ENCODE measurements at regions not wholly inside any gene's neighbourhood (a gene's known extent, or its start where the extent isn't known, plus 50 kb on each side); places are given as distances from the start of the nearest gene placed in this dataset.

GRCh38 chr18:60010984-60011383, 111.2 kb downstream of the PMAIP1 start:
- no peak overlapping the region for H3K9ac ChIP-seq (ENCODE audit: insufficient read depth, low read length)
- H3K27ac ChIP-seq (ENCODE audit: insufficient read depth, low read length) = no peak overlapping the region
- TF ChIP-seq CTCF (conservative IDR thresholded peaks at IDR 0.05 in 1 of 2, IDR thresholded peaks at IDR 0.05 in 1 of 2; ENCODE audit: low read depth in 1 of 2, low read length in 2 of 2) (no peak), EZH2 (IDR thresholded peaks at IDR 0.05; ENCODE audit: low read length, missing control alignments) (no peak)
- H3K27me3 ChIP-seq (ENCODE audit: control insufficient read depth, insufficient read depth, low read length) = no peaks in the 10 kb centered on the region
- no peaks in the 10 kb centered on the region for H3K9me3 ChIP-seq (ENCODE audit: control insufficient read depth, insufficient read depth, low read depth, low read length)
- no peak overlapping the region for H3K4me3 ChIP-seq (replicated peaks in 1 of 4; ENCODE audit: control extremely low read depth in 1 of 4, insufficient read depth in 1 of 4, low read depth in 3 of 4, low read length in 4 of 4)
- H4K20me1 ChIP-seq (ENCODE audit: control insufficient read depth, extremely low read depth, insufficient read depth, low read length) = no peaks in the 10 kb centered on the region
- no peak overlapping the region for H3K4me2 ChIP-seq (ENCODE audit: extremely low read depth, insufficient read depth, low read length)
- no peaks in the 10 kb centered on the region for H3K36me3 ChIP-seq (ENCODE audit: control insufficient read depth, insufficient read depth, low read length)
- no peaks in the 10 kb centered on the region for H3K4me1 ChIP-seq (ENCODE audit: control insufficient read depth, extremely low read depth, insufficient read depth, low read length)
- DNase-seq (ENCODE audit: low read depth in 2 of 2) = no peak
- H3K79me2 ChIP-seq (ENCODE audit: control insufficient read depth, insufficient read depth, low read length) = no peaks in the 10 kb centered on the region
- no peak overlapping the region for H2AFZ ChIP-seq (ENCODE audit: low read length)

- H3K27me3 ChIP-seq (ENCODE audit: control insufficient read depth, insufficient read depth, low read length) = no peaks in the 10 kb centered on the region
- H3K9ac ChIP-seq (ENCODE audit: insufficient read depth, low read length) = no peak overlapping the region
- H2AFZ ChIP-seq (ENCODE audit: low read length) = no peak overlapping the region
- H3K27ac ChIP-seq (ENCODE audit: insufficient read depth, low read length) = no peak overlapping the region
- H4K20me1 ChIP-seq (ENCODE audit: control insufficient read depth, extremely low read depth, insufficient read depth, low read length) = no peaks in the 10 kb centered on the region
- no peaks in the 10 kb centered on the region for H3K9me3 ChIP-seq (ENCODE audit: control insufficient read depth, insufficient read depth, low read depth, low read length)
- no peak overlapping the region for H3K4me2 ChIP-seq (ENCODE audit: extremely low read depth, insufficient read depth, low read length)
- H3K36me3 ChIP-seq (ENCODE audit: control insufficient read depth, insufficient read depth, low read length) = no peaks in the 10 kb centered on the region
- no peak for DNase-seq (ENCODE audit: low read depth in 2 of 2)
- no peak for TF ChIP-seq EZH2 (IDR thresholded peaks at IDR 0.05; ENCODE audit: low read length, missing control alignments)
- TF ChIP-seq CTCF (conservative IDR thresholded peaks at IDR 0.05 in 1 of 2, IDR thresholded peaks at IDR 0.05 in 1 of 2; ENCODE audit: low read depth in 1 of 2, low read length in 2 of 2) = no peak
- H3K4me1 ChIP-seq (ENCODE audit: control insufficient read depth, extremely low read depth, insufficient read depth, low read length) = no peaks in the 10 kb centered on the region
- no peaks in the 10 kb centered on the region for H3K79me2 ChIP-seq (ENCODE audit: control insufficient read depth, insufficient read depth, low read length)
- H3K4me3 ChIP-seq (replicated peaks in 1 of 4; ENCODE audit: control extremely low read depth in 1 of 4, insufficient read depth in 1 of 4, low read depth in 3 of 4, low read length in 4 of 4) = no peak overlapping the region
Observed at GRCh38 chr18:60010513-60010912, 110.7 kb downstream of the PMAIP1 start.

- no peak for TF ChIP-seq CTCF (conservative IDR thresholded peaks at IDR 0.05 in 1 of 2, IDR thresholded peaks at IDR 0.05 in 1 of 2; ENCODE audit: low read depth in 1 of 2, low read length in 2 of 2)
- no peak for TF ChIP-seq EZH2 (IDR thresholded peaks at IDR 0.05; ENCODE audit: low read length, missing control alignments)
- Histone ChIP-seq H2AFZ (ENCODE audit: low read length) (no peak overlapping the region), H3K36me3 (ENCODE audit: control insufficient read depth, insufficient read depth, low read length) (no peaks in the 10 kb centered on the region), H4K20me1 (ENCODE audit: control insufficient read depth, extremely low read depth, insufficient read depth, low read length) (no peaks in the 10 kb centered on the region), H3K27me3 (ENCODE audit: control insufficient read depth, insufficient read depth, low read length) (no peaks in the 10 kb centered on the region), H3K4me2 (ENCODE audit: extremely low read depth, insufficient read depth, low read length) (no peak overlapping the region), H3K9ac (ENCODE audit: insufficient read depth, low read length) (no peak overlapping the region), H3K9me3 (ENCODE audit: control insufficient read depth, insufficient read depth, low read depth, low read length) (no peaks in the 10 kb centered on the region), H3K79me2 (ENCODE audit: control insufficient read depth, insufficient read depth, low read length) (no peaks in the 10 kb centered on the region), H3K4me3 (replicated peaks in 1 of 4; ENCODE audit: control extremely low read depth in 1 of 4, insufficient read depth in 1 of 4, low read depth in 3 of 4, low read length in 4 of 4) (no peak overlapping the region), H3K4me1 (ENCODE audit: control insufficient read depth, extremely low read depth, insufficient read depth, low read length) (no peaks in the 10 kb centered on the region), H3K27ac (ENCODE audit: insufficient read depth, low read length) (no peak overlapping the region)
- DNase-seq (ENCODE audit: low read depth in 2 of 2) = no peak
Observed at GRCh38 chr18:60007661-60008060, 107.9 kb downstream of the PMAIP1 start.
